Smooth muscle cell (in vitro differentiated cells): ENCODE measurements at regions not wholly inside any gene's neighbourhood (a gene's known extent, or its start where the extent isn't known, plus 50 kb on each side); places are given as distances from the start of the nearest gene placed in this dataset.

Experiments
- DNase-seq: peaks from one replicate; lab custom pipeline; 2025; ENCODE audit not compliant: unreplicated experiment; lab: John Stamatoyannopoulos, UW
- H2AFZ ChIP-seq: fragments of 200-600 bp; sonication (generic); 2 replicates; pipeline ENCODE4 v1.6.0; 2016; ENCODE audit warnings: antibody characterized with exemption, low read depth, mild to moderate bottlenecking
- H3F3A ChIP-seq: fragments of 200-600 bp; sonication (generic); 2 replicates; pipeline ENCODE4 v1.6.0; 2017; ENCODE audit warnings: antibody characterized with exemption, low read depth
- H3K27ac ChIP-seq: fragments of 200-600 bp; sonication (generic); 2 replicates; pipeline ENCODE4 v1.5.1; 2016; ENCODE audit warnings: low read depth, mild to moderate bottlenecking
- H3K27me3 ChIP-seq: fragments of 200-600 bp; sonication (generic); 2 replicates; pipeline ENCODE4 v1.6.1; 2016; ENCODE audit warnings: low read depth, mild to moderate bottlenecking
- H3K36me3 ChIP-seq: fragments of 200-600 bp; sonication (generic); 2 replicates; pipeline ENCODE4 v1.5.1; 2016; ENCODE audit warnings: low read depth
- H3K4me1 ChIP-seq: fragments of 200-600 bp; sonication (generic); 2 replicates; pipeline ENCODE4 v1.5.1; 2016; ENCODE audit warnings: low read depth
- H3K4me2 ChIP-seq: fragments of 200-600 bp; sonication (generic); 2 replicates; pipeline ENCODE4 v1.6.0; 2016; ENCODE audit warnings: mild to moderate bottlenecking
- H3K4me3 ChIP-seq: fragments of 200-600 bp; sonication (generic); 2 replicates; pipeline ENCODE4 v1.5.1; 2016; ENCODE audit warnings: mild to moderate bottlenecking
- H3K79me2 ChIP-seq: fragments of 200-600 bp; sonication (generic); 2 replicates; pipeline ENCODE4 v1.6.0; 2016; ENCODE audit warnings: low read depth, mild to moderate bottlenecking
- H3K9ac ChIP-seq: fragments of 200-600 bp; sonication (generic); 2 replicates; pipeline ENCODE4 v1.6.0; 2016; ENCODE audit warnings: low read depth
- H3K9me3 ChIP-seq: fragments of 200-600 bp; sonication (generic); replicated peaks from 2 replicates; pipeline ENCODE4 v1.5.1; 2016; ENCODE audit warnings: low read depth
- H4K20me1 ChIP-seq: fragments of 200-600 bp; sonication (generic); 2 replicates; pipeline ENCODE4 v1.6.0; 2016; ENCODE audit warnings: low read depth
- CTCF ChIP-seq: fragments of 200-600 bp; sonication (generic); IDR thresholded peaks from 2 replicates; pipeline ENCODE4 v1.5.1; 2017; ENCODE audit warnings: borderline replicate concordance, mild to moderate bottlenecking, antibody characterized with exemption; ENCODE audit not compliant: insufficient read depth, poor library complexity, severe bottlenecking
- WGBS: methylation state at CpG from one replicate; pipeline ENCODE4 v1.1.7; 2016; ENCODE audit warnings: low lambda C conversion rate; 5-methylcytosine and 5-hydroxymethylcytosine counted together

- Histone ChIP-seq H3K4me3 (no peak overlapping the region), H3F3A (no peaks in the 10 kb centered on the region)
These were observed 162.4 kb downstream of the GATA3 start for GRCh38 chr10:8216893-8217292.

GRCh38 chr10:8221451-8221850 is 167.0 kb downstream of the GATA3 start:
- no peak for DNase-seq
- Histone ChIP-seq H3K4me3 (no peak overlapping the region), H3K9me3 (no peaks in the 10 kb centered on the region), H3K4me1 (no peaks in the 10 kb centered on the region), H4K20me1 (no peaks in the 10 kb centered on the region), H3K27ac (no peak overlapping the region), H3K27me3 (peaks cover 3% of the 10 kb centered on the region), H3F3A (no peaks in the 10 kb centered on the region), H3K9ac (no peak overlapping the region), H3K36me3 (no peaks in the 10 kb centered on the region), H3K79me2 (no peaks in the 10 kb centered on the region), H3K4me2 (no peak overlapping the region), H2AFZ (no peak overlapping the region)
- 97% methylated on average over 6 of the region's 6 CpGs for WGBS
- TF ChIP-seq CTCF, result no peak

More at GRCh38 chr10:8216893-8217292, 162.4 kb downstream of the GATA3 start:
- no peak for DNase-seq
- H3K27ac ChIP-seq, result no peak overlapping the region
- no peaks in the 10 kb centered on the region for H3K27me3 ChIP-seq
- no peak overlapping the region for H2AFZ ChIP-seq
- H3K79me2 ChIP-seq, result no peaks in the 10 kb centered on the region
- no peak overlapping the region for H3K4me2 ChIP-seq
- no peak overlapping the region for H3K9ac ChIP-seq
- H3K36me3 ChIP-seq, result no peaks in the 10 kb centered on the region
- no peaks in the 10 kb centered on the region for H4K20me1 ChIP-seq
- H3K9me3 ChIP-seq, result no peaks in the 10 kb centered on the region
- no peaks in the 10 kb centered on the region for H3K4me1 ChIP-seq
- TF ChIP-seq CTCF, result no peak

GRCh38 chr10:8224591-8224990 is 170.1 kb downstream of the GATA3 start:
- Histone ChIP-seq H3K79me2 (no peaks in the 10 kb centered on the region), H4K20me1 (no peaks in the 10 kb centered on the region), H3K4me3 (no peak overlapping the region), H3K9me3 (no peaks in the 10 kb centered on the region), H3K36me3 (no peaks in the 10 kb centered on the region), H3K27ac (no peak overlapping the region), H3K4me2 (no peak overlapping the region), H3F3A (no peaks in the 10 kb centered on the region), H3K9ac (no peak overlapping the region), H3K27me3 (peaks cover 14% of the 10 kb centered on the region), H3K4me1 (no peaks in the 10 kb centered on the region), H2AFZ (no peak overlapping the region)
- TF ChIP-seq CTCF, result no peak
- DNase-seq, result no peak
- WGBS, result 77% methylated on average over 5 of the region's 5 CpGs

GRCh38 chr10:8225187-8225586 is 170.7 kb downstream of the GATA3 start:
- no peaks in the 10 kb centered on the region for H3K36me3 ChIP-seq
- no peak overlapping the region for H3K4me2 ChIP-seq
- no peak overlapping the region for H3K27ac ChIP-seq
- H3K9me3 ChIP-seq, result no peaks in the 10 kb centered on the region
- peaks cover 18% of the 10 kb centered on the region for H3K27me3 ChIP-seq
- no peak overlapping the region for H3K4me3 ChIP-seq
- no peak for DNase-seq
- H3K9ac ChIP-seq, result no peak overlapping the region
- 79% methylated on average over 3 of the region's 3 CpGs for WGBS
- H3K79me2 ChIP-seq, result no peaks in the 10 kb centered on the region
- no peak overlapping the region for H2AFZ ChIP-seq
- no peaks in the 10 kb centered on the region for H4K20me1 ChIP-seq
- no peak for TF ChIP-seq CTCF
- no peaks in the 10 kb centered on the region for H3F3A ChIP-seq
- no peaks in the 10 kb centered on the region for H3K4me1 ChIP-seq
